Neural progenitor cell (in vitro differentiated cells): ENCODE measurements at regions not wholly inside any gene's neighbourhood (a gene's known extent, or its start where the extent isn't known, plus 50 kb on each side); places are given as distances from the start of the nearest gene placed in this dataset.

Experiments
- DNase-seq: peaks from one replicate; pipeline ENCODE4 v3.0.0-alpha.2; 2016; ENCODE audit warnings: low spot score
- H2AFZ ChIP-seq: fragments of 200-600 bp; sonication (generic); replicated peaks from 2 replicates; pipeline ENCODE4 v1.6.1; 2016; ENCODE audit warnings: antibody characterized with exemption
- H3F3A ChIP-seq: fragments of 200-600 bp; sonication (generic); 2 replicates; pipeline ENCODE4 v1.6.1; 2016; ENCODE audit warnings: antibody characterized with exemption, low read depth
- H3K27ac ChIP-seq: fragments of 200-600 bp; sonication (generic); 2 replicates; pipeline ENCODE4 v1.5.1; 2016; ENCODE audit warnings: mild to moderate bottlenecking
- H3K27me3 ChIP-seq: fragments of 200-600 bp; sonication (generic); 2 replicates; pipeline ENCODE4 v1.6.1; 2016; ENCODE audit warnings: mild to moderate bottlenecking, moderate library complexity
- H3K36me3 ChIP-seq: fragments of 200-600 bp; sonication (generic); 2 replicates; pipeline ENCODE4 v1.5.1; 2016
- H3K4me1 ChIP-seq: fragments of 200-600 bp; sonication (generic); 2 replicates; pipeline ENCODE4 v1.6.1; 2016; ENCODE audit warnings: mixed run types
- H3K4me2 ChIP-seq: fragments of 200-600 bp; sonication (generic); 2 replicates; pipeline ENCODE4 v1.6.1; 2016
- H3K4me3 ChIP-seq: fragments of 200-600 bp; sonication (generic); 2 replicates; pipeline ENCODE4 v1.5.1; 2016
- H3K79me2 ChIP-seq: fragments of 200-600 bp; sonication (generic); 2 replicates; pipeline ENCODE4 v1.6.1; 2016; ENCODE audit warnings: low read depth
- H3K9ac ChIP-seq: fragments of 200-600 bp; sonication (generic); 2 replicates; pipeline ENCODE4 v1.6.1; 2016
- H3K9me3 ChIP-seq: fragments of 200-600 bp; sonication (generic); 2 replicates; pipeline ENCODE4 v1.5.1; 2016; ENCODE audit warnings: low read depth
- H4K20me1 ChIP-seq: fragments of 200-600 bp; sonication (generic); 2 replicates; pipeline ENCODE4 v1.6.1; 2016; ENCODE audit warnings: low read depth
- H3K27ac Mint-ChIP-seq: 3 replicates; pipeline ENCODE4 v1.8.0; 2021; ENCODE audit warnings: mixed read lengths
- H3K27me3 Mint-ChIP-seq: 2 replicates; pipeline ENCODE4 v1.8.0; 2022; ENCODE audit warnings: low read depth, mild to moderate bottlenecking, inconsistent platforms, moderate library complexity, mixed read lengths; ENCODE audit not compliant: insufficient read depth
- H3K36me3 Mint-ChIP-seq: 3 replicates; pipeline ENCODE4 v1.8.0; 2021; ENCODE audit warnings: mixed read lengths
- H3K4me1 Mint-ChIP-seq: 3 replicates; pipeline ENCODE4 v1.8.0; 2021; ENCODE audit warnings: mixed read lengths
- H3K4me3 Mint-ChIP-seq: 3 replicates; pipeline ENCODE4 v1.8.0; 2021; ENCODE audit warnings: mild to moderate bottlenecking, moderate library complexity, mixed read lengths
- H3K9me3 Mint-ChIP-seq: 3 replicates; pipeline ENCODE4 v1.8.0; 2020; ENCODE audit warnings: mixed read lengths
- CTCF ChIP-seq: fragments of 200-600 bp; sonication (generic); IDR thresholded peaks from 2 replicates; pipeline ENCODE4 v1.5.1; 2017; ENCODE audit warnings: antibody characterized with exemption, mild to moderate bottlenecking
- EZH2 ChIP-seq: fragments of 200-600 bp; sonication (generic); IDR thresholded peaks from 2 replicates; pipeline ENCODE4 v1.6.1; 2017; ENCODE audit warnings: antibody characterized with exemption, mild to moderate bottlenecking, moderate library complexity
- EZH2phosphoT487 ChIP-seq: fragments of 200-600 bp; sonication (generic); IDR thresholded peaks from 2 replicates; pipeline ENCODE4 v1.6.1; 2017; ENCODE audit warnings: antibody characterized with exemption

DNA sequence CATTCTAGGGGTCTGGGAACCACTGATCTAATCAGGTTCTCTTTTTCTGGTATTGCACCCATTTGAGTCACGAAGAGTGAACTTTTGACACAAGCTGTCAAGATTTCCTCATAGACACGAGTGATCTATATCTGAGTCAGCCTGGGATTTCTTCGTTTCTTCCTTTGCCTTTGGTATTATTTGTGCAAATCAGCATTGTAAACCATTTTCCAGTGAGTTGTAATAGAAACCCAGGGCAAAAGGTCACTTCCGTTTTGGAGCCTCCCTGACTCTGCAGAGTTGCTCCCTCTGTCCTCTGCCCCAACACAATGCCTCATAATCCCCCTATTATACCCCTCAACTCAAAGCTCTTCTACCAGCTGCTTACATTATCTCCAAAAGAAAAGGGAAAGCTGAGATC is 615.1 kb downstream of the EFNB2 start:
- no peaks in the 10 kb centered on the region for H3K9me3 ChIP-seq
- Mint-ChIP-seq H3K27ac (no peak overlapping the region), H3K4me3 (no peak overlapping the region), H3K27me3 (no peaks in the 10 kb centered on the region), H3K4me1 (peaks cover 24% of the 10 kb centered on the region), H3K36me3 (no peaks in the 10 kb centered on the region), H3K9me3 (peaks cover 9% of the 10 kb centered on the region)
- peaks cover 27% of the 10 kb centered on the region for H3K4me1 ChIP-seq
- H3K4me2 ChIP-seq = peak overlapping the region; percentile 37
- TF ChIP-seq EZH2phosphoT487 (peak; percentile 32), CTCF (no peak)
- peak overlapping the region; percentile 42 for H3K27ac ChIP-seq
- H3K79me2 ChIP-seq = no peaks in the 10 kb centered on the region
- H3F3A ChIP-seq = peaks cover 18% of the 10 kb centered on the region
- H3K36me3 ChIP-seq = no peaks in the 10 kb centered on the region
- peak overlapping the region; percentile 10 for H3K4me3 ChIP-seq
- H3K27me3 ChIP-seq = no peaks in the 10 kb centered on the region
- peaks cover 4% of the 10 kb centered on the region for H4K20me1 ChIP-seq
- no peak overlapping the region for H3K9ac ChIP-seq
- DNase-seq = peak; percentile 88
- H2AFZ ChIP-seq = no peak overlapping the region

GRCh38 chr13:105918842-105919741 is 616.4 kb downstream of the EFNB2 start:
- Histone ChIP-seq H3K4me3 (no peak overlapping the region), H3K27ac (no peak overlapping the region), H3K27me3 (no peaks in the 10 kb centered on the region), H4K20me1 (peaks cover 4% of the 10 kb centered on the region), H3K4me2 (peak overlapping the region; percentile 37), H3K79me2 (no peaks in the 10 kb centered on the region), H3K9ac (no peak overlapping the region), H2AFZ (no peak overlapping the region), H3K9me3 (no peaks in the 10 kb centered on the region), H3K36me3 (no peaks in the 10 kb centered on the region), H3K4me1 (peaks cover 27% of the 10 kb centered on the region), H3F3A (peaks cover 18% of the 10 kb centered on the region)
- DNase-seq = no peak
- Mint-ChIP-seq H3K4me1 (peaks cover 22% of the 10 kb centered on the region), H3K36me3 (no peaks in the 10 kb centered on the region), H3K4me3 (no peak overlapping the region), H3K27me3 (no peaks in the 10 kb centered on the region), H3K9me3 (peaks cover 9% of the 10 kb centered on the region), H3K27ac (peak overlapping the region; percentile 78)
- no peak for TF ChIP-seq EZH2
- no peak for TF ChIP-seq EZH2phosphoT487
- no peak for TF ChIP-seq CTCF

DNA sequence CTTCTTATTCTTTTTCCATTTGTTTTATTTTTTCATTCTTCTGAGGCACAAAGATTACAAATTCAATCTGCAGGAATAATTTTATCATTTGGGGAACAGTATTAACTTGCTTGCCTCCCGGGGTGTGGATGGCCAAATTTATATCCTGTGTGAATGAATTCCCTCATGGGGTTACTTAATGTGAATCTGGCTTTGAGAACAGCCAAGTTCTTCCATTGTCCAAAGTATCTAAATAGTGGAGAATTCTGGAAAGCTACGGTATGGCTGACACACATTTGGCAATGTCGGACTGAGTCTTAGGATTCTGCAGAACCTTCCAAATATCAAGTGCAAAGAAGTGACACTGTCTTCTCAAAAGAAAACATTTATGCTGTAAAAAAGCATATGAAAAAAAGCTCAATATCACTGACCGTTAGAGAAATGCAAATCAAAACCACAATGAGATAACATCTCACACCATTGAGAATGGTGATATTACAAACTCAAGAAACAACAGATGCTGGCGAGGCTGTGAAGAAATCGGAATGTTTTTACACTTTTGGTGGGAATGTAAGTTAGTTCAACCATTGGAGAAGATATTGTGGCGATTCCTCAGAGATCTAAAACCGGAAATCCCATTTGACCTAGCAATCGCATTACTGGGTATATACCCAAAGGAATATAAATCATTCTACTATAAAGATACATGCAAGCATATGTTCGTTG is 620.2 kb downstream of the EFNB2 start:
- Histone ChIP-seq H3K36me3 (no peaks in the 10 kb centered on the region), H3K4me2 (no peak overlapping the region), H3K9ac (no peak overlapping the region), H3F3A (peaks cover 5% of the 10 kb centered on the region), H3K9me3 (no peaks in the 10 kb centered on the region), H3K27ac (no peak overlapping the region), H3K27me3 (no peaks in the 10 kb centered on the region), H4K20me1 (peaks cover 3% of the 10 kb centered on the region), H3K4me3 (no peak overlapping the region), H2AFZ (no peak overlapping the region), H3K4me1 (peaks cover 13% of the 10 kb centered on the region), H3K79me2 (no peaks in the 10 kb centered on the region)
- no peak overlapping the region for H3K4me3 Mint-ChIP-seq
- no peaks in the 10 kb centered on the region for H3K27me3 Mint-ChIP-seq
- TF ChIP-seq CTCF = no peak
- no peak for TF ChIP-seq EZH2phosphoT487
- TF ChIP-seq EZH2 = no peak
- H3K4me1 Mint-ChIP-seq = peaks cover 15% of the 10 kb centered on the region
- H3K27ac Mint-ChIP-seq = no peak overlapping the region
- H3K36me3 Mint-ChIP-seq = no peaks in the 10 kb centered on the region
- no peak for DNase-seq
- peaks cover 4% of the 10 kb centered on the region for H3K9me3 Mint-ChIP-seq
